Loucy (cell line): ENCODE measurements at regions not wholly inside any gene's neighbourhood (a gene's known extent, or its start where the extent isn't known, plus 50 kb on each side); places are given as distances from the start of the nearest gene placed in this dataset.

ENCODE experiments used
- EZH2phosphoT487 ChIP-seq: fragments of 200-600 bp; IDR thresholded peaks from 2 replicates; pipeline ENCODE4 v1.6.1; 2018; ENCODE audit warnings: antibody characterized with exemption, mild to moderate bottlenecking, moderate library complexity, borderline replicate concordance
- TF ChIP-seq, protein P1 (sequence below): fragments of 200-600 bp; sonication (generic); conservative IDR thresholded peaks from 2 replicates; pipeline ENCODE4 v1.5.1; 2014; ENCODE audit warnings: mild to moderate bottlenecking, antibody characterized with exemption, low read length

DNA sequence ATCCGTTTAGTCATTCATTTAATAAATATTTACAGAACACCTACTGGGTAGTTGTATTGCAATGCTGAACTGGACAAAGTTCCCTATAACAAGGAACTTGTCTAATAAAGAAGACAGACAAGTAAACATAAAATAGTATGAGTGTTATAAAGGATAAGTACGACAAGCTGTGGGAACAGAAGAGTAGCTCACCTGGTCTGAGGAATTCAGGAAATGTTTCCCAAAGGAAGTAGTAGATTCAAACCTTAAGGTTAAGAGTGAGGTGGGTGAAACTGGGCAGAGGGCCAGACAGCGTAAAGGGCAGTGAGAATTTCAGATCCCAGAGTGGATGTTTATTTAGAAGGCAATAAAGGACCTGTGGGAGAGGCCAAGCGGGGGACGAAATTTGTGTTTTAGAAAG, 72.3 kb upstream of the CD2AP start:
- TF ChIP-seq, protein P1, sequence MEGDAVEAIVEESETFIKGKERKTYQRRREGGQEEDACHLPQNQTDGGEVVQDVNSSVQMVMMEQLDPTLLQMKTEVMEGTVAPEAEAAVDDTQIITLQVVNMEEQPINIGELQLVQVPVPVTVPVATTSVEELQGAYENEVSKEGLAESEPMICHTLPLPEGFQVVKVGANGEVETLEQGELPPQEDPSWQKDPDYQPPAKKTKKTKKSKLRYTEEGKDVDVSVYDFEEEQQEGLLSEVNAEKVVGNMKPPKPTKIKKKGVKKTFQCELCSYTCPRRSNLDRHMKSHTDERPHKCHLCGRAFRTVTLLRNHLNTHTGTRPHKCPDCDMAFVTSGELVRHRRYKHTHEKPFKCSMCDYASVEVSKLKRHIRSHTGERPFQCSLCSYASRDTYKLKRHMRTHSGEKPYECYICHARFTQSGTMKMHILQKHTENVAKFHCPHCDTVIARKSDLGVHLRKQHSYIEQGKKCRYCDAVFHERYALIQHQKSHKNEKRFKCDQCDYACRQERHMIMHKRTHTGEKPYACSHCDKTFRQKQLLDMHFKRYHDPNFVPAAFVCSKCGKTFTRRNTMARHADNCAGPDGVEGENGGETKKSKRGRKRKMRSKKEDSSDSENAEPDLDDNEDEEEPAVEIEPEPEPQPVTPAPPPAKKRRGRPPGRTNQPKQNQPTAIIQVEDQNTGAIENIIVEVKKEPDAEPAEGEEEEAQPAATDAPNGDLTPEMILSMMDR: no peak
- no peak for TF ChIP-seq EZH2phosphoT487
